ENCODE measurements at regions not wholly inside any gene's neighbourhood (a gene's known extent, or its start where the extent isn't known, plus 50 kb on each side); places are given as distances from the start of the nearest gene placed in this dataset.

GRCh38 chr12:75565795-75566194 is 54.4 kb upstream of the KRR1 start:
- DNase-seq: no peak

- DNase-seq: no peak
These were observed 53.4 kb upstream of the KRR1 start for GRCh38 chr12:75564852-75565251.

- DNase-seq: no peak
These were observed 53.0 kb upstream of the KRR1 start for GRCh38 chr12:75564398-75564797.

- no peak for DNase-seq
These were observed 51.9 kb upstream of the KRR1 start for GRCh38 chr12:75563351-75563750.

- no peak for DNase-seq
These were observed 50.5 kb upstream of the KRR1 start for GRCh38 chr12:75561921-75562320.

Data from right lung (tissue), 2 donors.